ENCODE measurements at regions not wholly inside any gene's neighbourhood (a gene's known extent, or its start where the extent isn't known, plus 50 kb on each side); places are given as distances from the start of the nearest gene placed in this dataset.

GRCh38 chr13:91216928-91217700 is 130.4 kb upstream of the MIR17HG start:
- Histone ChIP-seq H3K4me3 (replicated peaks in 1 of 2; ENCODE audit: low read depth in 1 of 2, low read length in 2 of 2) (no peak overlapping the region), H3K79me2 (ENCODE audit: insufficient read depth, low read length) (no peaks in the 10 kb centered on the region), H3K36me3 (ENCODE audit: control insufficient read depth in 1 of 2, insufficient read depth in 2 of 2, low read length in 2 of 2) (no peaks in the 10 kb centered on the region), H3K4me2 (ENCODE audit: low read length) (no peak overlapping the region), H3K9me2 (ENCODE audit: insufficient read depth) (no peaks in the 10 kb centered on the region), H3K27me3 (ENCODE audit: insufficient read depth, low read length) (no peaks in the 10 kb centered on the region; the same call in 1 of the 2 replicates), H4K20me1 (ENCODE audit: insufficient read depth) (no peaks in the 10 kb centered on the region), H2AFZ (ENCODE audit: low read depth, low read length, poor library complexity, severe bottlenecking) (no peak overlapping the region), H3K9ac (ENCODE audit: low read length) (no peak overlapping the region), H3K4me1 (ENCODE audit: control insufficient read depth in 1 of 2, insufficient read depth in 2 of 2, low read length in 2 of 2) (no peaks in the 10 kb centered on the region), H3K9me3 (ENCODE audit: control insufficient read depth in 1 of 2, insufficient read depth in 1 of 2, low read depth in 1 of 2, low read length in 2 of 2) (no peaks in the 10 kb centered on the region), H3K27ac (ENCODE audit: low read depth, low read length) (no peak overlapping the region)
- TF ChIP-seq REST (IDR thresholded peaks at IDR 0.05; ENCODE audit: low read depth) (no peak), EZH2phosphoT487 (IDR thresholded peaks at IDR 0.05; ENCODE audit: borderline replicate concordance) (no peak), SP1 (IDR thresholded peaks at IDR 0.05; ENCODE audit: low read depth) (no peak), ELF1 (IDR thresholded peaks at IDR 0.05; ENCODE audit: borderline replicate concordance, low read depth) (no peak), FOSL1 (IDR thresholded peaks at IDR 0.05; ENCODE audit: low read depth) (no peak), POLR2A (IDR thresholded peaks at IDR 0.05; ENCODE audit: borderline replicate concordance, extremely low read depth, insufficient read depth, insufficient read length) (no peak), RAD21 (IDR thresholded peaks at IDR 0.05; ENCODE audit: low read depth) (no peak), SIN3A (IDR thresholded peaks at IDR 0.05; ENCODE audit: low read depth) (no peak), EGR1 (IDR thresholded peaks at IDR 0.05; ENCODE audit: low read depth) (no peak), YY1 (IDR thresholded peaks at IDR 0.05; ENCODE audit: extremely low read depth, insufficient replicate concordance, low read depth, low read length) (no peak), POLR2AphosphoS5 (IDR thresholded peaks at IDR 0.05; ENCODE audit: low read depth, low read length) (no peak), CEBPB (IDR thresholded peaks at IDR 0.05; ENCODE audit: low read depth) (no peak), ZBTB33 (IDR thresholded peaks at IDR 0.05; ENCODE audit: extremely low read depth, insufficient replicate concordance, low read length) (no peak), CBX3 (IDR thresholded peaks at IDR 0.05; ENCODE audit: low read depth) (no peak), MAX (IDR thresholded peaks at IDR 0.05) (no peak), SRF (IDR thresholded peaks at IDR 0.05; ENCODE audit: low read depth) (no peak), ZFX (IDR thresholded peaks at IDR 0.05) (no peak)
- TF ChIP-seq, protein P1, sequence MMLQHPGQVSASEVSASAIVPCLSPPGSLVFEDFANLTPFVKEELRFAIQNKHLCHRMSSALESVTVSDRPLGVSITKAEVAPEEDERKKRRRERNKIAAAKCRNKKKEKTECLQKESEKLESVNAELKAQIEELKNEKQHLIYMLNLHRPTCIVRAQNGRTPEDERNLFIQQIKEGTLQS (IDR thresholded peaks at IDR 0.05), result no peak
- intact Hi-C loops (cut with micrococcal nuclease), result no loop called here
- RAD21 ChIA-PET (ENCODE audit: low non-redundant PET in 1 of 2, low total read pairs in 2 of 2, uncharacterized antibody in 2 of 2, unreplicated experiment in 2 of 2), result no interaction called here
- BruUV-seq (replicated peaks), result no TSS peak
- POLR2A ChIA-PET, result no interaction called here
- ATAC-seq, result no peak
- no peak for DNase-seq (ENCODE audit: low read depth, low spot score)
- CTCF ChIA-PET, result no interaction called here

Measured in HCT116 (cell line).